ENCODE measurements at regions not wholly inside any gene's neighbourhood (a gene's known extent, or its start where the extent isn't known, plus 50 kb on each side); places are given as distances from the start of the nearest gene placed in this dataset.

- TF ChIP-seq POLR2A (IDR thresholded peaks at IDR 0.05; ENCODE audit: low read length): no peak
- TF ChIP-seq GATA1 (IDR thresholded peaks at IDR 0.05; ENCODE audit: low read depth, low read length): no peak
These were observed 475.7 kb upstream of the REG3G start for GRCh38 chr2:78549766-78550165.
